ENCODE measurements at regions not wholly inside any gene's neighbourhood (a gene's known extent, or its start where the extent isn't known, plus 50 kb on each side); places are given as distances from the start of the nearest gene placed in this dataset.
A peak's percentile ranks its signal among the peaks of the same experiment; 100 is the strongest.

DNA sequence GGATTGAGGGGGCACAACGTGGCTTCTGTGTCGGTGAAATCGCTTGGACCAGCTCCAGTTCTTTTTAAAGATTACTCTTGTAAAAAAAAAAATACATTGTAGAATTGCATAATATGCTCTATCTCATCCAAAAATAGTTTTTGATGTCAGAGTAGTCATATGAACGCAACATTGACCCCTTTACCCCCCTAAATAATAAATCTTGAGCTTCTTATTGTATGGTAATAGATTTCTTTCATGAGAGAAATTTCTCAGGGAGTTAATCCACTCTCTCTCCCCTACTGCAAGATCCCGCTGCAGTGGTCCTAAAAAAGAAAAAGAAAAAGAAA lies 50.2 kb upstream of the PAIP2B start (continued):
- TF ChIP-seq, protein P1, sequence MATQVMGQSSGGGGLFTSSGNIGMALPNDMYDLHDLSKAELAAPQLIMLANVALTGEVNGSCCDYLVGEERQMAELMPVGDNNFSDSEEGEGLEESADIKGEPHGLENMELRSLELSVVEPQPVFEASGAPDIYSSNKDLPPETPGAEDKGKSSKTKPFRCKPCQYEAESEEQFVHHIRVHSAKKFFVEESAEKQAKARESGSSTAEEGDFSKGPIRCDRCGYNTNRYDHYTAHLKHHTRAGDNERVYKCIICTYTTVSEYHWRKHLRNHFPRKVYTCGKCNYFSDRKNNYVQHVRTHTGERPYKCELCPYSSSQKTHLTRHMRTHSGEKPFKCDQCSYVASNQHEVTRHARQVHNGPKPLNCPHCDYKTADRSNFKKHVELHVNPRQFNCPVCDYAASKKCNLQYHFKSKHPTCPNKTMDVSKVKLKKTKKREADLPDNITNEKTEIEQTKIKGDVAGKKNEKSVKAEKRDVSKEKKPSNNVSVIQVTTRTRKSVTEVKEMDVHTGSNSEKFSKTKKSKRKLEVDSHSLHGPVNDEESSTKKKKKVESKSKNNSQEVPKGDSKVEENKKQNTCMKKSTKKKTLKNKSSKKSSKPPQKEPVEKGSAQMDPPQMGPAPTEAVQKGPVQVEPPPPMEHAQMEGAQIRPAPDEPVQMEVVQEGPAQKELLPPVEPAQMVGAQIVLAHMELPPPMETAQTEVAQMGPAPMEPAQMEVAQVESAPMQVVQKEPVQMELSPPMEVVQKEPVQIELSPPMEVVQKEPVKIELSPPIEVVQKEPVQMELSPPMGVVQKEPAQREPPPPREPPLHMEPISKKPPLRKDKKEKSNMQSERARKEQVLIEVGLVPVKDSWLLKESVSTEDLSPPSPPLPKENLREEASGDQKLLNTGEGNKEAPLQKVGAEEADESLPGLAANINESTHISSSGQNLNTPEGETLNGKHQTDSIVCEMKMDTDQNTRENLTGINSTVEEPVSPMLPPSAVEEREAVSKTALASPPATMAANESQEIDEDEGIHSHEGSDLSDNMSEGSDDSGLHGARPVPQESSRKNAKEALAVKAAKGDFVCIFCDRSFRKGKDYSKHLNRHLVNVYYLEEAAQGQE (IDR thresholded peaks at IDR 0.05): no peak

GRCh38 chr2:71276311-71277146 lies 49.6 kb upstream of the PAIP2B start:
- Histone ChIP-seq H3K4me3 (ENCODE audit: low read depth in 1 of 3, low read length in 3 of 3) (peak overlapping the region; percentile 77 to 90 (median 89)), H3K9ac (ENCODE audit: low read depth in 1 of 2, low read length in 2 of 2) (peak overlapping the region in 1 of 2 donors; percentile 36), H3K9me3 (ENCODE audit: control insufficient read depth in 4 of 4, low read length in 3 of 4) (no peaks in the 10 kb centered on the region), H3K27me3 (ENCODE audit: control insufficient read depth in 4 of 4, insufficient read depth in 4 of 4, low read length in 3 of 4) (peaks cover 0 to 3% (median 0%) of the 10 kb centered on the region in 4 donors), H3K4me1 (ENCODE audit: control insufficient read depth in 4 of 4, insufficient read depth in 4 of 4, low read length in 3 of 4) (peaks cover 8 to 19% (median 14%) of the 10 kb centered on the region in 4 donors), H3K36me3 (ENCODE audit: control insufficient read depth in 4 of 4, insufficient read depth in 3 of 4, low read depth in 1 of 4, low read length in 3 of 4) (peaks cover 0 to 2% (median 0%) of the 10 kb centered on the region in 4 donors), H3K27ac (ENCODE audit: low read depth in 1 of 2, low read length in 2 of 2) (peak overlapping the region; percentile 70)
- under 1% methylated on average over 93 of the region's 93 CpGs for WGBS
- TF ChIP-seq YY1 (IDR thresholded peaks at IDR 0.05): peak; percentile 48
- TF ChIP-seq HNF4A (conservative IDR thresholded peaks at IDR 0.05): no peak
- TF ChIP-seq, protein P2, sequence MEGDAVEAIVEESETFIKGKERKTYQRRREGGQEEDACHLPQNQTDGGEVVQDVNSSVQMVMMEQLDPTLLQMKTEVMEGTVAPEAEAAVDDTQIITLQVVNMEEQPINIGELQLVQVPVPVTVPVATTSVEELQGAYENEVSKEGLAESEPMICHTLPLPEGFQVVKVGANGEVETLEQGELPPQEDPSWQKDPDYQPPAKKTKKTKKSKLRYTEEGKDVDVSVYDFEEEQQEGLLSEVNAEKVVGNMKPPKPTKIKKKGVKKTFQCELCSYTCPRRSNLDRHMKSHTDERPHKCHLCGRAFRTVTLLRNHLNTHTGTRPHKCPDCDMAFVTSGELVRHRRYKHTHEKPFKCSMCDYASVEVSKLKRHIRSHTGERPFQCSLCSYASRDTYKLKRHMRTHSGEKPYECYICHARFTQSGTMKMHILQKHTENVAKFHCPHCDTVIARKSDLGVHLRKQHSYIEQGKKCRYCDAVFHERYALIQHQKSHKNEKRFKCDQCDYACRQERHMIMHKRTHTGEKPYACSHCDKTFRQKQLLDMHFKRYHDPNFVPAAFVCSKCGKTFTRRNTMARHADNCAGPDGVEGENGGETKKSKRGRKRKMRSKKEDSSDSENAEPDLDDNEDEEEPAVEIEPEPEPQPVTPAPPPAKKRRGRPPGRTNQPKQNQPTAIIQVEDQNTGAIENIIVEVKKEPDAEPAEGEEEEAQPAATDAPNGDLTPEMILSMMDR (IDR thresholded peaks at IDR 0.05; ENCODE audit: low read depth, low read length, missing input control): peak; percentile 9
- peak; percentile 22 for TF ChIP-seq SP1 (IDR thresholded peaks at IDR 0.05)
- TF ChIP-seq FOXA2 (IDR thresholded peaks at IDR 0.05): no peak
- TF ChIP-seq RAD21 (IDR thresholded peaks at IDR 0.05): peak in 1 of 2 donors; percentile 5
- TF ChIP-seq GABPA (IDR thresholded peaks at IDR 0.05 in 1 of 2, conservative IDR thresholded peaks at IDR 0.05 in 1 of 2): no peak
- peak; percentile 93 for DNase-seq (ENCODE audit: low spot score)

Data from liver (tissue), 8 donors.